SKM-1 treated with dmso at 0.1 percent for 144 hours (cell line): ENCODE measurements at regions not wholly inside any gene's neighbourhood (a gene's known extent, or its start where the extent isn't known, plus 50 kb on each side); places are given as distances from the start of the nearest gene placed in this dataset.

Source experiments
- DNase-seq: peaks from one replicate; lab custom pipeline; 2025; ENCODE audit not compliant: unreplicated experiment; lab: John Stamatoyannopoulos, UW

GRCh38 chr17:73694491-73694890 is 50.2 kb upstream of the SDK2 start:
- no peak for DNase-seq

DNA sequence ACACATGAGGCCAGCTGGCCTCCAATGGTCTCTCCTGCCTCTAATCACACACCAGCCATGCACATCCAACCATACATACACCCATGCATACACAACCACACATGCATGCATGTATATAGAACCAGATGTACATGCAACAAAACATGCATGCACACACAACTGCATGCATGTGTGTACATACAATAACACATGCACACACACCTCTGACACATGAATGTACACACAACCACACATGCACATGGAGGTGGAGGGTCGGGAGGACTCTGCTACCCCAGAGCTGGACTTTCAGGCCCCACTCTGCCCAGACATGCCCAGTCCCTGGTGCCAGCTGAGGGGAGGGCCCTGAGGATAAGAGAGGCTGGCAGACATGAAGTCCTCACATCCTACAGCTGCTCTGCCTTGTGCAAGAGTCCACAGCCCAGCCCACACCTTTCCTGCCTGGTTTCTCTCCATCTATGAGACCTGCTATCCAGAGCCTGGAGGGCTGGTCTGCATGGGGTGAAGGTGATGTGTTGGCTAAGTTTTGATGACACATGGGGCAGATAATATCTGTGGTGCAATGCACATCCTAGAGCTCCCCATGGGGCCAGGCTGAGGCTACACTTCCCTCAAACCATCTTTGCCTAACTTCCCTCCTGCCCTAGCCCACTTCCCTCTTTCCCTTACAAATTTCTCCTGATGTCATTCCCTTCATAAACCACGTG is 50.9 kb upstream of the SDK2 start:
- DNase-seq, result peak; percentile 87

- no peak for DNase-seq
Measured at GRCh38 chr17:73696251-73696650, 52.0 kb upstream of the SDK2 start.

- DNase-seq, result no peak
Measured at GRCh38 chr17:73697872-73698271, 53.6 kb upstream of the SDK2 start.

GRCh38 chr17:73698966-73699365 is 54.7 kb upstream of the SDK2 start:
- DNase-seq, result no peak

DNA sequence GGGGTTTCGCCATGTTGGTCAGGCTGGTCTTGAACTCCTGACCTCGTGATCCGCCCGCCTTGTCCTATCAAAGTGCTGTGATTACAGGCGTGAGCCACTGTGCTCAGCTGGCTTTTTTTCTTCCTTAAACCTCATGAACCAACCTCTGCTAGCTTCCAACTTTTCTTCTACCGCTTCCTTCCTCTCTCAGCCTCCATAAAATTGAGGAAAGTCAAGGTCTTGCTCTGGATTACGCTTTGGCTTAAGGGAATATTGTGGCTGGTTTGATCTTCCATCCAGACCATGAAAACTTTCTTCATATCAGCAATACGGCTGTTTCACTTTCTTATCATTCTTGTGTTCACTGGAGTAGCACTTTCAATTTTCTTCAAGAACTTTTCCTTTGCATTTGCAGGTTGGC is 57.5 kb upstream of the SDK2 start:
- no peak for DNase-seq

GRCh38 chr17:73703192-73703591 is 58.9 kb upstream of the SDK2 start:
- no peak for DNase-seq

DNA sequence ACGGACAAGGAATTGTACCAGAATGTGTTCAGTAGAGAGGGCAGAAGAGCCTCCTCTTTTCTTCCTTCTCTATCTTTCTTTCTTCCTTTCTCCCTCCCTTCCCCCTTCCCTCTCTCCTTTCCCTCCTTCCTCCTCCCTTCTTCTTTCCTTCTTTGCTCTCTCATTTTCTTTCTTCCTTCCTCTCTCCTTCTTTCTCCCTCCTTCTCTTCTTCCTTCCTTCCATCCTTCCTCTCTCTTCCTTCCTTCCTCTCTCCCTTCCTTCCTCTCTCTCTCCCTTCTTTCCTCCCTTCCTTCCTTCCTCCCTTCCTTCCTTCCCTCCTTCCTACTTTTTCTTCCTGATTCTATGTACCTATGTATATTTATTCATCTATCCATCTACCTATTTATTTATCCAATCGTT is 59.7 kb upstream of the SDK2 start:
- DNase-seq, result no peak

GRCh38 chr17:73705594-73705993 is 61.3 kb upstream of the SDK2 start:
- no peak for DNase-seq

- DNase-seq, result no peak
Measured at GRCh38 chr17:73706428-73706827, 62.2 kb upstream of the SDK2 start.

DNA sequence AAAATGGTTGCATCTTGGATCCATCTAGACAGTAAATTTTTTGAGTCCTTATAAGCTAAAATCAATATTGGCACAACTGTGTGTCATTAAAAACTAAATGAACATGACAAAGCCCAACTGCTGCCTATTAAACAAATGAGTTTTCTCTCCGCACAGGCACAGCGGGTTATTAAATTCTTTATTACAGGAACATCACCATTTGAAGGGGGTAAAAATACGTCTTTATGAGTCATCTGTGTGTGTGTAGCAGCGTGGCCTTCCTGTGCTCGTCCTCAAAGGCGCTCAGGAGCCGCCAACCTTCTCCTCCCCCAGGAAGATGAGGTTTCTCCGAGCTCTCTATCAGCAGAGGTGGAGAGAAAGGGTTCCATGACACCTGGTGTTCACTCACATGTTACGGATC is 62.6 kb upstream of the SDK2 start:
- no peak for DNase-seq

GRCh38 chr17:73707358-73707757 is 63.1 kb upstream of the SDK2 start:
- DNase-seq, result no peak

DNA sequence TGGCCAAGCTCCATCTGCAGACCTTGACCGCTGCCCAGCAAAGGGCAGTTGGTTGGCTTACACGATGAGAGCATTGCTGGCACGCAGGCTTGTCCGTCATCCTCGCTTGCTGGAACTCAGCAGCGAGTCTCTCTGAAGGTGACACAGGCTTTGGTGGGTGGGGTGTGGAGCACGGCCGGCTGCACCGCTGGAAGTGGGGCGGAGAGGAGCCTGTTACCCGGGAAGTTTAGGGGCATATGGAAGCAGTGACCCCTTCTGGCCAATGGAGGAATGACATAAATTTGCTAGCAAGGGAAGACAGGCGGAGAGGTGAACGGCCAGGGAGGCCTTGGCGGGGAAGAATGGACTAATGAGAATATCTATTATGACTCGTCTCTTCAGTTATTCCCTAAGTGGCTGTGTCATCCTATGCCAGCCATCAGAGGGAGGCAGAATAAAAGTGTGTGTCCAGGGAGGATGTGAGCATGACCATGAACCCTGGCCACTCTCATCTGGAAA is 65.9 kb upstream of the SDK2 start:
- DNase-seq, result peak; percentile 69

- peak; percentile 41 for DNase-seq
Measured at GRCh38 chr17:73711184-73711583, 66.9 kb upstream of the SDK2 start.

DNA sequence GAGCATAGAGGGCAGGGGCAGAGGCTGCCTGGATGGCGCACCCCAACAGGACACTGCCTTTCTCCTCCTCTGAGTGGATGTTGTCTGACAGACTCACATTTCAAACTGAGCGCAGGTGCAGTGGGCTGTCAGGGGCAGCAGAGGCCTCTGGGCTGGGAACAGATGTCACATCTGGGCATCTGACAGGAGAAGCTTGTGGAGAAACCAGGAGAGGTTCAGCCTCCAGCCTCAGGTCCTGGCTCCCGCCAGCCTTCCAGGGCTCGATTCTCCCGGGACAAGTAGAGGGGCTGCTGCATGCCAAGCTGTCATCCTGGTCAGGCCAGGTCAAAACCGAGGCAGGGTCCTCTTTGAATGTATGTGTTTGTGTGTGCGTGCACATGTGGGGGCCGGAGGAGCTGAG is 67.7 kb upstream of the SDK2 start:
- DNase-seq, result no peak

GRCh38 chr17:73713136-73713535 is 68.9 kb upstream of the SDK2 start:
- no peak for DNase-seq

GRCh38 chr17:73715769-73716168 is 71.5 kb upstream of the SDK2 start:
- DNase-seq, result no peak

GRCh38 chr17:73717690-73718089 is 73.4 kb upstream of the SDK2 start:
- DNase-seq, result no peak

DNA sequence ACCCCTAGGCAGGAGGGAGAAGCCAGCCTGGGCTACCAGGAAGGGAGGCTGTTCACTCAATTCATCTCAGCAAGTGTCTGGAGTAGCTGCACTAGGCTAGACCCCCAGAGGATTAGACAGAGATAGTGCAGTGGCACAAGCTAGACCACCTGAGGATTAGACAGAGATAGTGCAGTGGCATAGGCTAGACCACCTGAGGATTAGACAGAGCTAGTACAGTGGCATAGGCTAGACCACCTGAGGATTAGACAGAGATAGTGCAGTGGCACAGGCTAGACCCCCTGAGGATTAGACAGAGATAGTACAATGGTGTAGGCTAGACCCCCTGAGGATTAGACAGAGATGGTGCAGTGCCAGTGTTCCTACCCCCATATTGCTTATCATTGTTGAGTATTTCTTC is 74.1 kb upstream of the SDK2 start:
- DNase-seq, result no peak

- peak; percentile 10 for DNase-seq
Measured at GRCh38 chr17:73718912-73719311, 74.7 kb upstream of the SDK2 start.

- DNase-seq, result no peak
Measured at GRCh38 chr17:73719588-73720071, 75.4 kb upstream of the SDK2 start.

- DNase-seq, result no peak
Measured at GRCh38 chr17:73720187-73720834, 76.1 kb upstream of the SDK2 start.

- no peak for DNase-seq
Measured at GRCh38 chr17:73722165-73722564, 77.9 kb upstream of the SDK2 start.
